Activated CD8-positive, alpha-beta memory T cell treated with anti-CD3 and anti-CD28 coated beads, Interleukin-2, amount 10 ng/mL, durations not matched to agents 7 days and 5 days (primary cell): ENCODE measurements at regions not wholly inside any gene's neighbourhood (a gene's known extent, or its start where the extent isn't known, plus 50 kb on each side); places are given as distances from the start of the nearest gene placed in this dataset.

Experiments
- ATAC-seq: fragments of 150-1000 bp; cut with Tn5 transposase; one replicate; pipeline ENCODE4 v1.10.0; 2021; ENCODE audit warnings: moderate library complexity
- CTCF ChIA-PET: fragments of 350-600 bp; sonication (Branson Sonifier 250); formaldehyde crosslinking; loops from one replicate; lab custom pipeline; 2021; ENCODE audit warnings: antibody characterized with exemption; lab: Charles Lee
- DNase-seq: peaks from one replicate; pipeline ENCODE4 v3.0.0-alpha.2; 2020
- H3K27ac Mint-ChIP-seq: one replicate; pipeline ENCODE4 v1.8.0; 2021; ENCODE audit warnings: mild to moderate bottlenecking, mixed read lengths
- H3K27me3 Mint-ChIP-seq: one replicate; pipeline ENCODE4 v1.8.0; 2021; ENCODE audit warnings: mixed read lengths
- H3K36me3 Mint-ChIP-seq: one replicate; pipeline ENCODE4 v1.8.0; 2021; ENCODE audit warnings: mild to moderate bottlenecking, mixed read lengths
- H3K4me1 Mint-ChIP-seq: one replicate; pipeline ENCODE4 v1.8.0; 2021; ENCODE audit warnings: mixed read lengths
- H3K4me3 Mint-ChIP-seq: one replicate; pipeline ENCODE4 v1.8.0; 2021; ENCODE audit warnings: mild to moderate bottlenecking, moderate library complexity, mixed read lengths
- H3K9me3 Mint-ChIP-seq: one replicate; pipeline ENCODE4 v1.8.0; 2022; ENCODE audit warnings: low read depth, mixed read lengths

- H3K27ac Mint-ChIP-seq, result no peak overlapping the region
- H3K9me3 Mint-ChIP-seq, result no peaks in the 10 kb centered on the region
- ATAC-seq, result no peak
- no peaks in the 10 kb centered on the region for H3K4me1 Mint-ChIP-seq
- CTCF ChIA-PET, result no interaction called here
- peaks cover 2% of the 10 kb centered on the region for H3K27me3 Mint-ChIP-seq
- no peaks in the 10 kb centered on the region for H3K36me3 Mint-ChIP-seq
- H3K4me3 Mint-ChIP-seq, result no peak overlapping the region
- DNase-seq, result no peak
Measured at GRCh38 chr20:40606237-40606636, 82.8 kb downstream of the MAFB start.

GRCh38 chr20:40604416-40604815 is 84.6 kb downstream of the MAFB start:
- no peak overlapping the region for H3K4me3 Mint-ChIP-seq
- CTCF ChIA-PET, result no interaction called here
- DNase-seq (no peak), ATAC-seq (no peak)
- H3K4me1 Mint-ChIP-seq, result no peaks in the 10 kb centered on the region
- no peaks in the 10 kb centered on the region for H3K36me3 Mint-ChIP-seq
- no peak overlapping the region for H3K27ac Mint-ChIP-seq
- no peaks in the 10 kb centered on the region for H3K9me3 Mint-ChIP-seq
- peaks cover 2% of the 10 kb centered on the region for H3K27me3 Mint-ChIP-seq

GRCh38 chr20:40603057-40603651 is 85.9 kb downstream of the MAFB start:
- ATAC-seq (no peak), DNase-seq (no peak)
- CTCF ChIA-PET, result no interaction called here
- Mint-ChIP-seq H3K27me3 (peaks cover under 1% of the 10 kb centered on the region), H3K36me3 (no peaks in the 10 kb centered on the region), H3K4me3 (no peak overlapping the region), H3K4me1 (no peaks in the 10 kb centered on the region), H3K9me3 (peaks cover 4% of the 10 kb centered on the region), H3K27ac (no peak overlapping the region)

GRCh38 chr20:40602381-40602780 is 86.7 kb downstream of the MAFB start:
- no peak overlapping the region for H3K4me3 Mint-ChIP-seq
- H3K36me3 Mint-ChIP-seq, result no peaks in the 10 kb centered on the region
- ATAC-seq (no peak), DNase-seq (no peak)
- no peaks in the 10 kb centered on the region for H3K27me3 Mint-ChIP-seq
- CTCF ChIA-PET, result no interaction called here
- H3K4me1 Mint-ChIP-seq, result no peaks in the 10 kb centered on the region
- peaks cover 4% of the 10 kb centered on the region for H3K9me3 Mint-ChIP-seq
- no peak overlapping the region for H3K27ac Mint-ChIP-seq

- DNase-seq (no peak), ATAC-seq (no peak)
- peaks cover 4% of the 10 kb centered on the region for H3K9me3 Mint-ChIP-seq
- no peak overlapping the region for H3K27ac Mint-ChIP-seq
- CTCF ChIA-PET, result no interaction called here
- H3K4me1 Mint-ChIP-seq, result no peaks in the 10 kb centered on the region
- no peaks in the 10 kb centered on the region for H3K27me3 Mint-ChIP-seq
- no peaks in the 10 kb centered on the region for H3K36me3 Mint-ChIP-seq
- no peak overlapping the region for H3K4me3 Mint-ChIP-seq
Measured at GRCh38 chr20:40600441-40601219, 88.4 kb downstream of the MAFB start.

- CTCF ChIA-PET, result no interaction called here
- H3K4me1 Mint-ChIP-seq, result no peaks in the 10 kb centered on the region
- no peak for ATAC-seq
- no peaks in the 10 kb centered on the region for H3K36me3 Mint-ChIP-seq
- no peak for DNase-seq
- H3K4me3 Mint-ChIP-seq, result no peak overlapping the region
- H3K27me3 Mint-ChIP-seq, result no peaks in the 10 kb centered on the region
- H3K9me3 Mint-ChIP-seq, result peaks cover 4% of the 10 kb centered on the region
- H3K27ac Mint-ChIP-seq, result no peak overlapping the region
Measured at GRCh38 chr20:40599987-40600386, 89.0 kb downstream of the MAFB start.

GRCh38 chr20:40592941-40593340 is 96.1 kb downstream of the MAFB start:
- DNase-seq (no peak), ATAC-seq (no peak)
- Mint-ChIP-seq H3K27me3 (no peaks in the 10 kb centered on the region), H3K9me3 (no peaks in the 10 kb centered on the region), H3K4me3 (no peak overlapping the region), H3K36me3 (no peaks in the 10 kb centered on the region), H3K4me1 (no peaks in the 10 kb centered on the region), H3K27ac (no peak overlapping the region)
- CTCF ChIA-PET, result no interaction called here

- Mint-ChIP-seq H3K4me3 (no peak overlapping the region), H3K4me1 (no peaks in the 10 kb centered on the region), H3K36me3 (no peaks in the 10 kb centered on the region), H3K9me3 (no peaks in the 10 kb centered on the region), H3K27ac (no peak overlapping the region), H3K27me3 (no peaks in the 10 kb centered on the region)
- CTCF ChIA-PET, result no interaction called here
- ATAC-seq (no peak), DNase-seq (no peak)
Measured at GRCh38 chr20:40591536-40591935, 97.5 kb downstream of the MAFB start.

GRCh38 chr20:40591119-40591518 is 97.9 kb downstream of the MAFB start:
- Mint-ChIP-seq H3K36me3 (no peaks in the 10 kb centered on the region), H3K27me3 (no peaks in the 10 kb centered on the region), H3K9me3 (no peaks in the 10 kb centered on the region), H3K27ac (no peak overlapping the region), H3K4me3 (no peak overlapping the region), H3K4me1 (no peaks in the 10 kb centered on the region)
- DNase-seq (no peak), ATAC-seq (no peak)
- CTCF ChIA-PET, result no interaction called here

GRCh38 chr20:40589581-40589980 is 99.5 kb downstream of the MAFB start:
- ATAC-seq (no peak), DNase-seq (no peak)
- Mint-ChIP-seq H3K4me1 (no peaks in the 10 kb centered on the region), H3K9me3 (no peaks in the 10 kb centered on the region), H3K27ac (no peak overlapping the region), H3K27me3 (no peaks in the 10 kb centered on the region), H3K36me3 (no peaks in the 10 kb centered on the region), H3K4me3 (no peak overlapping the region)
- CTCF ChIA-PET, result no interaction called here

- Mint-ChIP-seq H3K36me3 (no peaks in the 10 kb centered on the region), H3K27me3 (no peaks in the 10 kb centered on the region), H3K4me3 (no peak overlapping the region), H3K9me3 (no peaks in the 10 kb centered on the region), H3K27ac (no peak overlapping the region), H3K4me1 (no peaks in the 10 kb centered on the region)
- ATAC-seq (no peak), DNase-seq (no peak)
- CTCF ChIA-PET, result no interaction called here
Measured at GRCh38 chr20:40588891-40589290, 100.1 kb downstream of the MAFB start.

- CTCF ChIA-PET, result no interaction called here
- no peaks in the 10 kb centered on the region for H3K4me1 Mint-ChIP-seq
- H3K27me3 Mint-ChIP-seq, result no peaks in the 10 kb centered on the region
- no peak overlapping the region for H3K4me3 Mint-ChIP-seq
- ATAC-seq (no peak), DNase-seq (no peak)
- no peaks in the 10 kb centered on the region for H3K36me3 Mint-ChIP-seq
- H3K9me3 Mint-ChIP-seq, result no peaks in the 10 kb centered on the region
- no peak overlapping the region for H3K27ac Mint-ChIP-seq
Measured at GRCh38 chr20:40587038-40587437, 102.0 kb downstream of the MAFB start.

- Mint-ChIP-seq H3K9me3 (no peaks in the 10 kb centered on the region), H3K4me1 (no peaks in the 10 kb centered on the region), H3K27ac (no peak overlapping the region), H3K27me3 (no peaks in the 10 kb centered on the region), H3K4me3 (no peak overlapping the region), H3K36me3 (no peaks in the 10 kb centered on the region)
- DNase-seq, result no peak
- CTCF ChIA-PET, result no interaction called here
- ATAC-seq, result no peak
Measured at GRCh38 chr20:40584130-40584809, 104.8 kb downstream of the MAFB start.

- CTCF ChIA-PET, result no interaction called here
- H3K27me3 Mint-ChIP-seq, result no peaks in the 10 kb centered on the region
Measured at GRCh38 chr20:40583636-40584035, 105.4 kb downstream of the MAFB start.

More at GRCh38 chr20:40583636-40584035, 105.4 kb downstream of the MAFB start:
- H3K4me3 Mint-ChIP-seq, result no peak overlapping the region
- H3K9me3 Mint-ChIP-seq, result no peaks in the 10 kb centered on the region
- H3K27ac Mint-ChIP-seq, result no peak overlapping the region
- no peak for ATAC-seq
- H3K4me1 Mint-ChIP-seq, result no peaks in the 10 kb centered on the region
- H3K36me3 Mint-ChIP-seq, result no peaks in the 10 kb centered on the region
- no peak for DNase-seq
